Activated B cell treated with CpG ODN at 0.5 μM for 24 hours (primary cell): ENCODE measurements at regions not wholly inside any gene's neighbourhood (a gene's known extent, or its start where the extent isn't known, plus 50 kb on each side); places are given as distances from the start of the nearest gene placed in this dataset.

Experiments used
- ATAC-seq: fragments of 200-7000 bp; cut with Tn5 transposase; one replicate; pipeline ENCODE4 v1.10.0; 2021; ENCODE audit warnings: low read depth, mild to moderate bottlenecking, moderate library complexity
- CTCF ChIA-PET: fragments of 350-600 bp; sonication (Branson Sonifier 250); formaldehyde crosslinking; loops from one replicate; lab custom pipeline; 2021; ENCODE audit warnings: antibody characterized with exemption; lab: Charles Lee
- POLR2A ChIA-PET: fragments of 350-600 bp; sonication (Branson Sonifier 250); formaldehyde crosslinking; loops from one replicate; lab custom pipeline; 2021; ENCODE audit warnings: antibody characterized with exemption; lab: Charles Lee
- DNase-seq: peaks from one replicate; pipeline ENCODE4 v3.0.0; 2022
- H3K27ac Mint-ChIP-seq: one replicate; pipeline ENCODE4 v1.8.0; 2020; ENCODE audit warnings: mixed read lengths
- H3K27me3 Mint-ChIP-seq: one replicate; pipeline ENCODE4 v1.8.0; 2021; ENCODE audit warnings: mixed read lengths
- H3K36me3 Mint-ChIP-seq: one replicate; pipeline ENCODE4 v1.8.0; 2021; ENCODE audit warnings: low read depth, mixed read lengths
- H3K4me1 Mint-ChIP-seq: one replicate; pipeline ENCODE4 v1.8.0; 2021; ENCODE audit warnings: mixed read lengths
- H3K4me3 Mint-ChIP-seq: one replicate; pipeline ENCODE4 v1.8.0; 2020; ENCODE audit warnings: mild to moderate bottlenecking, mixed read lengths
- H3K9me3 Mint-ChIP-seq: one replicate; pipeline ENCODE4 v1.8.0; 2020; ENCODE audit warnings: mixed read lengths
- intact Hi-C: fragments of 100-400 bp; cut with micrococcal nuclease; formaldehyde crosslinking; loops from one replicate; pipeline ENCODE4 v1.15.1; 2024
- TF ChIP-seq, protein P1 (sequence below): fragments of 200-600 bp; IDR thresholded peaks from one replicate; pipeline ENCODE4 v1.8.0; 2022; ENCODE audit warnings: antibody characterized with exemption, mild to moderate bottlenecking

- Mint-ChIP-seq H3K4me3 (no peak overlapping the region), H3K36me3 (no peaks in the 10 kb centered on the region), H3K4me1 (no peaks in the 10 kb centered on the region), H3K9me3 (no peaks in the 10 kb centered on the region), H3K27ac (no peak overlapping the region), H3K27me3 (no peaks in the 10 kb centered on the region)
- intact Hi-C loops: no loop called here
- DNase-seq: no peak
- no peak for ATAC-seq
- TF ChIP-seq, protein P1, sequence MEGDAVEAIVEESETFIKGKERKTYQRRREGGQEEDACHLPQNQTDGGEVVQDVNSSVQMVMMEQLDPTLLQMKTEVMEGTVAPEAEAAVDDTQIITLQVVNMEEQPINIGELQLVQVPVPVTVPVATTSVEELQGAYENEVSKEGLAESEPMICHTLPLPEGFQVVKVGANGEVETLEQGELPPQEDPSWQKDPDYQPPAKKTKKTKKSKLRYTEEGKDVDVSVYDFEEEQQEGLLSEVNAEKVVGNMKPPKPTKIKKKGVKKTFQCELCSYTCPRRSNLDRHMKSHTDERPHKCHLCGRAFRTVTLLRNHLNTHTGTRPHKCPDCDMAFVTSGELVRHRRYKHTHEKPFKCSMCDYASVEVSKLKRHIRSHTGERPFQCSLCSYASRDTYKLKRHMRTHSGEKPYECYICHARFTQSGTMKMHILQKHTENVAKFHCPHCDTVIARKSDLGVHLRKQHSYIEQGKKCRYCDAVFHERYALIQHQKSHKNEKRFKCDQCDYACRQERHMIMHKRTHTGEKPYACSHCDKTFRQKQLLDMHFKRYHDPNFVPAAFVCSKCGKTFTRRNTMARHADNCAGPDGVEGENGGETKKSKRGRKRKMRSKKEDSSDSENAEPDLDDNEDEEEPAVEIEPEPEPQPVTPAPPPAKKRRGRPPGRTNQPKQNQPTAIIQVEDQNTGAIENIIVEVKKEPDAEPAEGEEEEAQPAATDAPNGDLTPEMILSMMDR: no peak
- CTCF ChIA-PET: no interaction called here
- POLR2A ChIA-PET: no interaction called here
These were observed 345.5 kb upstream of the LMCD1 start for GRCh38 chr3:8156138-8156537.

DNA sequence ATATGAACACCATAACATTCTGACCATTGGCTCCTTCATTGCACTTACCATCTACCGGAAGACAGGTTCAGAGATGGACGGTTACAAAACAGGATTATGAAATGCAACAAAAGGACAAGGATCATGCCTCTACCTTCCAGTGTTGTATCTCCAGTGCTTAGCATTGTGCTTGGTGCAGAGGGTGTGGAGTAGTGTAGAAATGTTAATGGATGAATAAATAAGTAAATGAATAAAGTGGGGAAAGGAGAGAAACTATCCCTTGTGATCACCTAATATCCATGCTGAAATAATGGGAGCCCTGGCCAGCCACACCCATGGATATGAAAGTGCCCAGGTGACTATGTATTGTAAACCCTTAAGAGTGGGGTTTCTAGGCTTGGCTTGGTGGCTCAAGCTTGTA lies 344.8 kb upstream of the LMCD1 start:
- DNase-seq: no peak
- intact Hi-C loops: no loop called here
- CTCF ChIA-PET: no interaction called here
- POLR2A ChIA-PET: no interaction called here
- H3K27ac Mint-ChIP-seq: no peak overlapping the region
- no peaks in the 10 kb centered on the region for H3K4me1 Mint-ChIP-seq
- H3K27me3 Mint-ChIP-seq: no peaks in the 10 kb centered on the region
- no peaks in the 10 kb centered on the region for H3K36me3 Mint-ChIP-seq
- no peaks in the 10 kb centered on the region for H3K9me3 Mint-ChIP-seq
- TF ChIP-seq, protein P1: no peak
- ATAC-seq: no peak
- H3K4me3 Mint-ChIP-seq: no peak overlapping the region

DNA sequence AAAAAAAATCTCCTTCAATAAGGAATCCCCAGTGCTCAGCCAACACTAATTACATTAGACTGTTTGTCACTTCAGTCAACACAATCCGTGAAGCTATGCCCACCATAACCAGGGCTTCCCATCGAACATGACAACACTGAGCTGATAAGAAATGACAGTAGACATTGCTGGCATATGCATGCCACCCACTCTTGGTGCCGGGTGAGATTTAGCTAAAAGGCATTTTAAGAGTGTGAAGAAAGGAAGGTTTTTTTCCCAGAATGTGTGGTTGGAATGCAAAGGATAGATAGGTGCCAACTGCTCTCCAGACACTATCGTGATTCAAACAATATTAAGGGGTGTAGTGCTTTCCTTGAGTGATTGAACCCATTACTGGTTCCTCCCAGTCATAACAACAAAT lies 344.0 kb upstream of the LMCD1 start:
- TF ChIP-seq, protein P1: no peak
- no peaks in the 10 kb centered on the region for H3K4me1 Mint-ChIP-seq
- no peak overlapping the region for H3K27ac Mint-ChIP-seq
- ATAC-seq (no peak), DNase-seq (no peak)
- no peaks in the 10 kb centered on the region for H3K9me3 Mint-ChIP-seq
- ChIA-PET POLR2A (no interaction called here), CTCF (no interaction called here)
- intact Hi-C loops: no loop called here
- H3K36me3 Mint-ChIP-seq: no peaks in the 10 kb centered on the region
- H3K27me3 Mint-ChIP-seq: no peaks in the 10 kb centered on the region
- no peak overlapping the region for H3K4me3 Mint-ChIP-seq

- no peak overlapping the region for H3K27ac Mint-ChIP-seq
- ATAC-seq: no peak
- H3K36me3 Mint-ChIP-seq: no peaks in the 10 kb centered on the region
- CTCF ChIA-PET: no interaction called here
- no peaks in the 10 kb centered on the region for H3K27me3 Mint-ChIP-seq
- no peak overlapping the region for H3K4me3 Mint-ChIP-seq
- H3K4me1 Mint-ChIP-seq: no peaks in the 10 kb centered on the region
- DNase-seq: no peak
- H3K9me3 Mint-ChIP-seq: no peaks in the 10 kb centered on the region
- intact Hi-C loops: no loop called here
- TF ChIP-seq, protein P1: no peak
- POLR2A ChIA-PET: no interaction called here
These were observed 337.5 kb upstream of the LMCD1 start for GRCh38 chr3:8164145-8164544.

DNA sequence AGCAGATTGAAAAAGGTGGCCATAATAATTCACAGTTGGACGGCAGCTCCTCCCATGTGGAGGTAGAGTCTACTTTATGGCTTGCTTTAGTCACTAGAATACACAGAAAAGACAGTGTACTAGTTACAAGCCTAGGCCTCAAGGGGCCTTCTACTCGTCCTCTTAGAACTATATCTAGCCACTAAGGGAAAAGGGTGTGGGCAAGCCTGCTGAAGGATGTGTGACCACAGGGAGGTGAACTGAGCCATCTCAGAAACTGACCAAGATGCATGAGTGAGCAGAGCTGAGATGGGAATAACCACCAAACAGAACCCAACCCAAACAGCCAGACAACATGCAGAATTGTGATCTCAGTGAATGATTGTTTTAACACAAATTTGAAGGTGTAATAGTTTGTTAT lies 335.6 kb upstream of the LMCD1 start:
- CTCF ChIA-PET: no interaction called here
- no peak overlapping the region for H3K27ac Mint-ChIP-seq
- H3K4me3 Mint-ChIP-seq: no peak overlapping the region

More for the DNA sequence above, 335.6 kb upstream of the LMCD1 start:
- TF ChIP-seq, protein P1: no peak
- POLR2A ChIA-PET: no interaction called here
- no peaks in the 10 kb centered on the region for H3K4me1 Mint-ChIP-seq
- H3K27me3 Mint-ChIP-seq: no peaks in the 10 kb centered on the region
- no peaks in the 10 kb centered on the region for H3K9me3 Mint-ChIP-seq
- no peak for DNase-seq
- intact Hi-C loops: no loop called here
- H3K36me3 Mint-ChIP-seq: no peaks in the 10 kb centered on the region
- ATAC-seq: no peak
